ENCODE measurements at regions not wholly inside any gene's neighbourhood (a gene's known extent, or its start where the extent isn't known, plus 50 kb on each side); places are given as distances from the start of the nearest gene placed in this dataset.

GRCh38 chr3:157573780-157574378, 70.7 kb upstream of the VEPH1 start:
- DNase-seq = peak; percentile 12

- DNase-seq = no peak
Observed at GRCh38 chr3:157573281-157573680, 70.1 kb upstream of the VEPH1 start.

- DNase-seq = peak; percentile 72
Observed at GRCh38 chr3:157572559-157573270, 69.5 kb upstream of the VEPH1 start.

GRCh38 chr3:157566596-157566995, 63.4 kb upstream of the VEPH1 start:
- DNase-seq = no peak

DNA sequence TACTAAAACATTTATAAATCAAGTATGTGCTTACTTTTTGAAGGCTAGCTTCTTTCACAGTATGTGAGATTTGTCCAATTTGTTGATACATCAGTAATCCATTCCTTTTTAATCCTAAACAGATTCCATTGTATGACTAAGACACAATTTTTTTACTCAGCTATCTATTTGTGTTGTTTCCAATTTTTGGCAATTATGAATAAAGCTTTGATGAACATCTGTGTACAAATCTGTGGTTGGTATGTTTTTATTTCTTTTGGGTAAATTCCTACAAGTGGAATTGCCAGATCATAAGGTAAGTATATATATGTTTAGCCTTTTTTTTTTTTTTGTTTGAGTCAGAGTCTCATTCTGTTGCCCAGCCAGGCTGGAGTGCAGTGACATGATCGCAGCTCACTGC, 56.2 kb upstream of the VEPH1 start:
- DNase-seq = no peak

Measured in DMS53 (cell line).